PC-3 (cell line): ENCODE measurements at regions not wholly inside any gene's neighbourhood (a gene's known extent, or its start where the extent isn't known, plus 50 kb on each side); places are given as distances from the start of the nearest gene placed in this dataset.

ENCODE experiments used
- ATAC-seq: fragments of 200-7000 bp; cut with Tn5 transposase; 2 replicates; pipeline ENCODE4 v1.9.1; 2020; ENCODE audit warnings: mild to moderate bottlenecking, moderate library complexity
- BruUV-seq: library from RNA; stranded (reverse); fragments of 400-500 nt; replicated peaks from 2 replicates; lab custom pipeline; 2021; lab: Mats Ljungman, UMichigan
- CTCF ChIA-PET: fragments of 300-600 bp; sonication (Branson Sonifier 250); formaldehyde crosslinking; loops from one replicate; lab custom pipeline; 2022; ENCODE audit warnings: antibody characterized with exemption; lab: Charles Lee
- POLR2A ChIA-PET: fragments of 300-600 bp; sonication (Branson Sonifier 250); formaldehyde crosslinking; loops from one replicate; lab custom pipeline; 2022; ENCODE audit warnings: antibody characterized with exemption; ENCODE audit not compliant: unreplicated experiment; lab: Charles Lee
- DNase-seq: peaks from one replicate; pipeline ENCODE4 v3.0.0-alpha.2; 2015
- H2AFZ ChIP-seq: fragments of 300-600 bp; sonication (generic); 2 replicates; pipeline ENCODE4 v1.6.0; 2016; ENCODE audit warnings: antibody characterized with exemption, low read length
- H3F3A ChIP-seq: fragments of 300-600 bp; sonication (generic); one replicate; pipeline ENCODE4 v1.6.0; 2017; ENCODE audit warnings: antibody characterized with exemption, low read length, control low read depth, mild to moderate bottlenecking; ENCODE audit not compliant: unreplicated experiment
- H3K27ac ChIP-seq: fragments of 300-600 bp; sonication (generic); 2 replicates; pipeline ENCODE4 v1.5.1; 2016; ENCODE audit warnings: mild to moderate bottlenecking, low read length
- H3K27me3 ChIP-seq: fragments of 300-600 bp; sonication (generic); 2 replicates; pipeline ENCODE4 v1.6.1; 2016; ENCODE audit warnings: low read length, mixed read lengths
- H3K36me3 ChIP-seq: fragments of 300-600 bp; sonication (generic); 2 replicates; pipeline ENCODE4 v1.6.1; 2016; ENCODE audit warnings: low read depth, mixed run types, low read length, mixed read lengths
- H3K4me1 ChIP-seq: fragments of 300-600 bp; sonication (generic); 2 replicates; pipeline ENCODE4 v1.5.1; 2016; ENCODE audit warnings: low read length; ENCODE audit not compliant: insufficient read depth
- H3K4me2 ChIP-seq: fragments of 300-600 bp; sonication (generic); 2 replicates; pipeline ENCODE4 v1.6.0; 2016; ENCODE audit warnings: low read length
- H3K4me3 ChIP-seq: fragments of 300-600 bp; sonication (generic); 2 replicates; pipeline ENCODE4 v1.5.1; 2016; ENCODE audit warnings: mild to moderate bottlenecking, low read length, mixed read lengths
- H3K79me2 ChIP-seq: fragments of 300-600 bp; sonication (generic); 2 replicates; pipeline ENCODE4 v1.6.1; 2017; ENCODE audit warnings: low read length, mixed read lengths
- H3K9ac ChIP-seq: fragments of 300-600 bp; sonication (generic); 2 replicates; pipeline ENCODE4 v1.6.0; 2016; ENCODE audit warnings: mild to moderate bottlenecking, low read length
- H3K9me2 ChIP-seq: fragments of 300-600 bp; sonication (generic); replicated peaks from 2 replicates; pipeline ENCODE4 v1.6.1; 2016; ENCODE audit warnings: mixed run types, low read length, mixed read lengths
- H3K9me3 ChIP-seq: fragments of 300-600 bp; sonication (generic); 2 replicates; pipeline ENCODE4 v1.6.1; 2016; ENCODE audit warnings: low read length, mixed read lengths
- H4K20me1 ChIP-seq: fragments of 300-600 bp; sonication (generic); 2 replicates; pipeline ENCODE4 v1.6.1; 2016; ENCODE audit warnings: low read length, mixed read lengths
- EZH2 ChIP-seq: fragments of 300-600 bp; sonication (generic); IDR thresholded peaks from one replicate; pipeline ENCODE4 v1.6.1; 2017; ENCODE audit warnings: antibody characterized with exemption, mild to moderate bottlenecking, low read length; ENCODE audit not compliant: unreplicated experiment
- EZH2phosphoT487 ChIP-seq: fragments of 300-600 bp; sonication (generic); IDR thresholded peaks from 2 replicates; pipeline ENCODE4 v1.6.1; 2018; ENCODE audit warnings: mild to moderate bottlenecking, antibody characterized with exemption, low read length, borderline replicate concordance
- intact Hi-C: fragments of 100-400 bp; cut with micrococcal nuclease; formaldehyde crosslinking; loops from 2 replicates; pipeline ENCODE4 v1.9.0; 2023
- TF ChIP-seq, protein P1 (sequence below): fragments of 300-600 bp; sonication (generic); conservative IDR thresholded peaks from 2 replicates; pipeline ENCODE4 v1.5.1; 2017; ENCODE audit warnings: antibody characterized with exemption, low read depth, mild to moderate bottlenecking, low read length

DNA sequence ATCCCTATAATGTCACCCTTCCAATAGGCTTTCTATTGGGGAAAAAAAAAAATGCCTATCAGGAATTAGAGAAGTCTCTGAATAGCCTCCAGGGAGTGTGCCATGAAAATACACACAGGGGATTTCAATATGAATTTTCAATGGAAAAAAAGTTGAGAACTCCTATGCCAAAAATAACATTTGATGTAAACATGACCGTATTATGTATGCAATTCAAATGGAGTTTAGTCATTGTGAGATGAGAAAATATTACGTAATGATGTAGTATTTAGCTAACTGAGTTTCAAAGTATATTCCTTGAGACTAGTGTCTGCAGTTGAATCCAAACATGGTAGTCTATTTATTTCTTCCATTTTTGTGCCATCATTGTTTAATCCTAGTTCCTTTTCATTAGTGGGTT is 182.3 kb downstream of the BLID start:
- Histone ChIP-seq H3K9me2 (no peaks in the 10 kb centered on the region), H3K9ac (no peak overlapping the region), H3K79me2 (no peaks in the 10 kb centered on the region), H3K4me1 (peaks cover 51% of the 10 kb centered on the region), H3K27ac (peak overlapping the region; percentile 48; the same call in 1 of the 2 replicates), H3K36me3 (no peaks in the 10 kb centered on the region), H3K4me2 (no peak overlapping the region), H3K4me3 (no peak overlapping the region), H3K27me3 (no peaks in the 10 kb centered on the region), H3F3A (peaks cover 6% of the 10 kb centered on the region), H4K20me1 (no peaks in the 10 kb centered on the region), H2AFZ (no peak overlapping the region), H3K9me3 (no peaks in the 10 kb centered on the region)
- ATAC-seq: no peak
- ChIA-PET CTCF (no interaction called here), POLR2A (no interaction called here)
- TF ChIP-seq EZH2phosphoT487 (no peak), EZH2 (no peak)
- TF ChIP-seq, protein P1, sequence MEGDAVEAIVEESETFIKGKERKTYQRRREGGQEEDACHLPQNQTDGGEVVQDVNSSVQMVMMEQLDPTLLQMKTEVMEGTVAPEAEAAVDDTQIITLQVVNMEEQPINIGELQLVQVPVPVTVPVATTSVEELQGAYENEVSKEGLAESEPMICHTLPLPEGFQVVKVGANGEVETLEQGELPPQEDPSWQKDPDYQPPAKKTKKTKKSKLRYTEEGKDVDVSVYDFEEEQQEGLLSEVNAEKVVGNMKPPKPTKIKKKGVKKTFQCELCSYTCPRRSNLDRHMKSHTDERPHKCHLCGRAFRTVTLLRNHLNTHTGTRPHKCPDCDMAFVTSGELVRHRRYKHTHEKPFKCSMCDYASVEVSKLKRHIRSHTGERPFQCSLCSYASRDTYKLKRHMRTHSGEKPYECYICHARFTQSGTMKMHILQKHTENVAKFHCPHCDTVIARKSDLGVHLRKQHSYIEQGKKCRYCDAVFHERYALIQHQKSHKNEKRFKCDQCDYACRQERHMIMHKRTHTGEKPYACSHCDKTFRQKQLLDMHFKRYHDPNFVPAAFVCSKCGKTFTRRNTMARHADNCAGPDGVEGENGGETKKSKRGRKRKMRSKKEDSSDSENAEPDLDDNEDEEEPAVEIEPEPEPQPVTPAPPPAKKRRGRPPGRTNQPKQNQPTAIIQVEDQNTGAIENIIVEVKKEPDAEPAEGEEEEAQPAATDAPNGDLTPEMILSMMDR: no peak
- intact Hi-C loops: no loop called here
- BruUV-seq: no TSS peak
- DNase-seq: peak; percentile 46

DNA sequence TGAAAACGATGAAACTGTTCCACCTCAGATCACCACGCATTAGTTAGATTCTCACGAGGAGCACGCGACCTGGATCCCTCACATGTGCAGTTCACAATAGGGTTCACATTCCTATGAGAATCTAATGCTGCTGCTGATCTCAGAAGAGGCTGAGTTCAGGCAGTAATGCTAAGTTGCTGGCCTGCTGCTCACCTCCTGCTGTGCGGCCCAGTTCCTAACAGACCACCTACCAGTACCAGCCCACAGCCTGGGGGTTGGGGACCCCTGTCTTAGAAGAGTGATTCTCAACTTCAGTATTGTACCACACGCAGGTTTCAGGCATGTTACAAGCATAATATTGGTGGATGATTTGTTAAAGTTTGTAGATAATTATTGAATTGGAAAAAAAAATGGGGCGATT is 182.7 kb downstream of the BLID start:
- H3K27ac ChIP-seq: peak overlapping the region; percentile 48
- no peaks in the 10 kb centered on the region for H3K36me3 ChIP-seq
- CTCF ChIA-PET: no interaction called here
- no peaks in the 10 kb centered on the region for H3K27me3 ChIP-seq
- no TSS peak for BruUV-seq
- H3F3A ChIP-seq: peaks cover 6% of the 10 kb centered on the region
- H3K79me2 ChIP-seq: no peaks in the 10 kb centered on the region
- H3K4me2 ChIP-seq: peak overlapping the region; percentile 34
- H2AFZ ChIP-seq: no peak overlapping the region
- H3K9ac ChIP-seq: no peak overlapping the region
- no peaks in the 10 kb centered on the region for H4K20me1 ChIP-seq
- no peaks in the 10 kb centered on the region for H3K9me2 ChIP-seq
- DNase-seq (no peak), ATAC-seq (no peak)
- no peak for TF ChIP-seq EZH2phosphoT487
- no peak for TF ChIP-seq EZH2
- TF ChIP-seq, protein P1: no peak
- H3K4me3 ChIP-seq: no peak overlapping the region
- H3K9me3 ChIP-seq: no peaks in the 10 kb centered on the region
- intact Hi-C loops: no loop called here
- peaks cover 51% of the 10 kb centered on the region for H3K4me1 ChIP-seq
- POLR2A ChIA-PET: no interaction called here

DNA sequence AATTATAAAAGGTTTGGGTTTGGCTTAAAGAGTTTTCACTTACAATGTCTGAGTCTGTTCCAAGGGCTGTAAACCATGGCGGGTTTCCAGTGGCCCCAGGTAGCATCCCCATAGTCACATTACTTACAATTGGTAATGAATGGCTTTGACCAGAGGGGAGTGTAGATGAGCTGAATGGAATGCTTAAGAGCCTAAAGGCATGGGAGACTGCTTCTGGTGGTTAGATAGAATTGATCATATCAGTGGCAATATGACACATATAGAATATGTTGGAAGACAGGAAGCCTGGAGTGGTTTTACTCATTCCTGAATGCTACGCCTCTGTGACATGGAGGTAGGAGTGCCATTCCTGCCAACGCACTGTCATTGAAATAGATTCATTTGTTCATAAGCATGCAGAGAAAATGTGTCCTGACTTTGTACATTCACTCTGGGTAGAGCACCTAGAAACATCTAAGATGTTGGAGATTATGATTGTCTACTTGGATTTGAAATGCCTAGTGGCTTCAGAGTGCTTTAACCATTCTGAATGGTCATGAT is 183.3 kb downstream of the BLID start:
- no peaks in the 10 kb centered on the region for H3K9me2 ChIP-seq
- H3K79me2 ChIP-seq: no peaks in the 10 kb centered on the region
- peaks cover 45% of the 10 kb centered on the region for H3K4me1 ChIP-seq
- no peaks in the 10 kb centered on the region for H3K9me3 ChIP-seq
- no peaks in the 10 kb centered on the region for H4K20me1 ChIP-seq
- CTCF ChIA-PET: no interaction called here
- H3K27me3 ChIP-seq: no peaks in the 10 kb centered on the region
- no TSS peak for BruUV-seq
- H3K9ac ChIP-seq: no peak overlapping the region
- peak overlapping the region; percentile 70 for H3K27ac ChIP-seq
- no peak for TF ChIP-seq EZH2
- TF ChIP-seq EZH2phosphoT487: no peak
- TF ChIP-seq, protein P1: no peak; the same call in 1 of the 2 replicates
- intact Hi-C loops: no loop called here
- H3K4me3 ChIP-seq: no peak overlapping the region
- DNase-seq (peak; percentile 92), ATAC-seq (peak; percentile 27)
- H2AFZ ChIP-seq: no peak overlapping the region
- POLR2A ChIA-PET: no interaction called here
- H3F3A ChIP-seq: peaks cover 6% of the 10 kb centered on the region
- H3K4me2 ChIP-seq: peak overlapping the region; percentile 34
- no peaks in the 10 kb centered on the region for H3K36me3 ChIP-seq
